ENCODE measurements at regions not wholly inside any gene's neighbourhood (a gene's known extent, or its start where the extent isn't known, plus 50 kb on each side); places are given as distances from the start of the nearest gene placed in this dataset.

DNA sequence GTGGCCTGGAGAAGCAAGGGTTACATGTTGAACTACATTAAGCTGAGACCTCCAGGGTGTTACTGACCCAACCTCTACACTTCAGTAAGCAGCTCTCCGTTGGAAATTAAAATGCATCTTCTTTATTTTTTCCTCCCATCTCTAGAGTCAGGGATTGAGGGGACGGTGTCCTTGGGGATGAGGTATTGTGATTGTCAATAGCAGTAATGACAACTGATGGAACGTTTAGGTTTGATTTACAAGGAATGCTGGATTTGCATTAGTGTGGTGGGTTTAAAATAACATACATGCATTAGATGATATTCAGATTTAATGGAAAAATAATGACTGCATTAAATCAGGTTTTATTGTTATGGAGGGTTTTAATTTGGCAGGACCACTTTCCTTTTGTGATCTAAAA, 82.9 kb upstream of the NTRK2 start:
- no peak for TF ChIP-seq SPI1 (IDR thresholded peaks at IDR 0.05; ENCODE audit: borderline replicate concordance, low read depth)
- TF ChIP-seq, protein P1, sequence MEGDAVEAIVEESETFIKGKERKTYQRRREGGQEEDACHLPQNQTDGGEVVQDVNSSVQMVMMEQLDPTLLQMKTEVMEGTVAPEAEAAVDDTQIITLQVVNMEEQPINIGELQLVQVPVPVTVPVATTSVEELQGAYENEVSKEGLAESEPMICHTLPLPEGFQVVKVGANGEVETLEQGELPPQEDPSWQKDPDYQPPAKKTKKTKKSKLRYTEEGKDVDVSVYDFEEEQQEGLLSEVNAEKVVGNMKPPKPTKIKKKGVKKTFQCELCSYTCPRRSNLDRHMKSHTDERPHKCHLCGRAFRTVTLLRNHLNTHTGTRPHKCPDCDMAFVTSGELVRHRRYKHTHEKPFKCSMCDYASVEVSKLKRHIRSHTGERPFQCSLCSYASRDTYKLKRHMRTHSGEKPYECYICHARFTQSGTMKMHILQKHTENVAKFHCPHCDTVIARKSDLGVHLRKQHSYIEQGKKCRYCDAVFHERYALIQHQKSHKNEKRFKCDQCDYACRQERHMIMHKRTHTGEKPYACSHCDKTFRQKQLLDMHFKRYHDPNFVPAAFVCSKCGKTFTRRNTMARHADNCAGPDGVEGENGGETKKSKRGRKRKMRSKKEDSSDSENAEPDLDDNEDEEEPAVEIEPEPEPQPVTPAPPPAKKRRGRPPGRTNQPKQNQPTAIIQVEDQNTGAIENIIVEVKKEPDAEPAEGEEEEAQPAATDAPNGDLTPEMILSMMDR (IDR thresholded peaks at IDR 0.05; ENCODE audit: insufficient read depth, low read length) = no peak
- TF ChIP-seq, protein P2, sequence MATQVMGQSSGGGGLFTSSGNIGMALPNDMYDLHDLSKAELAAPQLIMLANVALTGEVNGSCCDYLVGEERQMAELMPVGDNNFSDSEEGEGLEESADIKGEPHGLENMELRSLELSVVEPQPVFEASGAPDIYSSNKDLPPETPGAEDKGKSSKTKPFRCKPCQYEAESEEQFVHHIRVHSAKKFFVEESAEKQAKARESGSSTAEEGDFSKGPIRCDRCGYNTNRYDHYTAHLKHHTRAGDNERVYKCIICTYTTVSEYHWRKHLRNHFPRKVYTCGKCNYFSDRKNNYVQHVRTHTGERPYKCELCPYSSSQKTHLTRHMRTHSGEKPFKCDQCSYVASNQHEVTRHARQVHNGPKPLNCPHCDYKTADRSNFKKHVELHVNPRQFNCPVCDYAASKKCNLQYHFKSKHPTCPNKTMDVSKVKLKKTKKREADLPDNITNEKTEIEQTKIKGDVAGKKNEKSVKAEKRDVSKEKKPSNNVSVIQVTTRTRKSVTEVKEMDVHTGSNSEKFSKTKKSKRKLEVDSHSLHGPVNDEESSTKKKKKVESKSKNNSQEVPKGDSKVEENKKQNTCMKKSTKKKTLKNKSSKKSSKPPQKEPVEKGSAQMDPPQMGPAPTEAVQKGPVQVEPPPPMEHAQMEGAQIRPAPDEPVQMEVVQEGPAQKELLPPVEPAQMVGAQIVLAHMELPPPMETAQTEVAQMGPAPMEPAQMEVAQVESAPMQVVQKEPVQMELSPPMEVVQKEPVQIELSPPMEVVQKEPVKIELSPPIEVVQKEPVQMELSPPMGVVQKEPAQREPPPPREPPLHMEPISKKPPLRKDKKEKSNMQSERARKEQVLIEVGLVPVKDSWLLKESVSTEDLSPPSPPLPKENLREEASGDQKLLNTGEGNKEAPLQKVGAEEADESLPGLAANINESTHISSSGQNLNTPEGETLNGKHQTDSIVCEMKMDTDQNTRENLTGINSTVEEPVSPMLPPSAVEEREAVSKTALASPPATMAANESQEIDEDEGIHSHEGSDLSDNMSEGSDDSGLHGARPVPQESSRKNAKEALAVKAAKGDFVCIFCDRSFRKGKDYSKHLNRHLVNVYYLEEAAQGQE (IDR thresholded peaks at IDR 0.05; ENCODE audit: insufficient replicate concordance, low read depth) = no peak
- no peak for TF ChIP-seq GABPA (IDR thresholded peaks at IDR 0.05; ENCODE audit: low read depth)

Measured in HL-60 (cell line).